ENCODE measurements at regions not wholly inside any gene's neighbourhood (a gene's known extent, or its start where the extent isn't known, plus 50 kb on each side); places are given as distances from the start of the nearest gene placed in this dataset.

- TF ChIP-seq CTCF (IDR thresholded peaks at IDR 0.05) (no peak), POLR2AphosphoS5 (IDR thresholded peaks at IDR 0.05) (no peak), EP300 (IDR thresholded peaks at IDR 0.05) (no peak), POLR2A (IDR thresholded peaks at IDR 0.05) (no peak)
Measured at GRCh38 chr16:79380995-79381602, 219.4 kb downstream of the MAF start.
